GM12873 (cell line): ENCODE measurements at regions not wholly inside any gene's neighbourhood (a gene's known extent, or its start where the extent isn't known, plus 50 kb on each side); places are given as distances from the start of the nearest gene placed in this dataset.

ENCODE experiments used
- CTCF ChIP-seq: IDR thresholded peaks from 2 replicates; pipeline ENCODE4 v1.5.1; 2012; ENCODE audit warnings: low read depth, mild to moderate bottlenecking, moderate library complexity, low read length, control low read depth; ENCODE audit not compliant: insufficient read depth; ENCODE audit errors: missing control alignments

- TF ChIP-seq CTCF: no peak
Observed at GRCh38 chr20:11448554-11448953, 469.1 kb upstream of the BTBD3 start.

- TF ChIP-seq CTCF: no peak
Observed at GRCh38 chr20:11451793-11452291, 465.9 kb upstream of the BTBD3 start.

- no peak for TF ChIP-seq CTCF
Observed at GRCh38 chr20:11452326-11452725, 465.4 kb upstream of the BTBD3 start.

- no peak for TF ChIP-seq CTCF
Observed at GRCh38 chr20:11453430-11453829, 464.3 kb upstream of the BTBD3 start.

DNA sequence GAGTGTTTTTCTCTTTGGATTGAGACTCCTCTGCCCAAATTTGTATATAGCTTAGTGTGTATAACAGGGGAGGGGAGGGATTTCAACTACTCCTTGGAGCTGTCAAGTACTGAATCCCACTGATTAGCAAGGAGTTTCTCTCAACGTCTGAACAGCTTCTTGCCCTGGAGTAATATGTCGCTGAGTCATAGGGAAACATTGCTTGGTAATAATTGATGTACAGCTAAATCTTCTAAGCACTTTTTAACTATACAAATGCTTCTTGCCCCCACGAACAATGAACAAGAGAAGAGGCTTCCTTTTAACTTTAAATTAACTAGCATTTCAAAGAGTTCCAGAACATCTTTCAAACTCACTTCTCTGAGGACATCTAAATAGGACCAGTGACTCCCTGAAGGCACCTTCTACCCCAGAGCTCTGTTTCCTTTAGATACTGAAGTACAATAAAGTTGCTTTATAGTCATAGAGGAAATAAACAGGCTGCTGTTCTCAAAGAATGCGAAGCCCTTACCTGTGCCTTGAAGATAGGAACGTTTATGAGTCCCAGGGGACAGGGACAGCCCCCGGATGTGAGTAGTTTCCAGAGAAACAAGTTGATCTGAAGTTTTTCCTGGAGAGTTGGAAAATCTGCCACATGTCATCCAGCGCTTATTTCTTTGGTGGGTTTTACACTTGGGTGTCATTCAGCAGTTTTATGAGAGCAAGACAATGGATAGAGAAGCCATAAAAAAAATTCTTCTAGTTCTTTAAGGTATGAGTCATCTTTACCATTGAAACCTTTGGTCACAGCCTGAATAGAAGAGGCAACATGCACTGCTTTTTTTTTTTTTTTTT lies 462.5 kb upstream of the BTBD3 start:
- TF ChIP-seq CTCF: no peak

- TF ChIP-seq CTCF: no peak
Observed at GRCh38 chr20:11457488-11457887, 460.2 kb upstream of the BTBD3 start.

GRCh38 chr20:11459090-11459890 lies 458.4 kb upstream of the BTBD3 start:
- no peak for TF ChIP-seq CTCF
